Transverse colon (tissue), 4 donors: ENCODE measurements at regions not wholly inside any gene's neighbourhood (a gene's known extent, or its start where the extent isn't known, plus 50 kb on each side); places are given as distances from the start of the nearest gene placed in this dataset.

Experiments
- DNase-seq: peaks from one replicate; pipeline ENCODE4 v3.0.0-alpha.2; 2019
- H3K27ac ChIP-seq, 4 donors: fragments of 200-600 bp; sonication (generic); 2 replicates each; pipeline ENCODE4 v1.5.1; 2016 to 2018; ENCODE audit warnings: inconsistent platforms in 4 of 4
- H3K27me3 ChIP-seq: fragments of 200-600 bp; sonication (generic); 2 replicates; pipeline ENCODE4 v1.5.1; 2017; ENCODE audit warnings: inconsistent platforms
- H3K36me3 ChIP-seq, 4 donors: fragments of 200-600 bp; sonication (generic); 2 replicates each; pipeline ENCODE4 v1.5.1; 2017 to 2019; ENCODE audit warnings: inconsistent platforms in 4 of 4
- H3K4me1 ChIP-seq, 4 donors: fragments of 200-600 bp; sonication (generic); 2 replicates each; pipeline ENCODE4 v1.5.1; 2017 to 2020; ENCODE audit warnings: inconsistent platforms in 4 of 4
- H3K4me3 ChIP-seq, 4 donors: fragments of 200-600 bp; sonication (generic); 1 replicate in 1 of 4; 2 replicates in 3 of 4; pipeline versions ENCODE4 v1.5.1 to v1.6.1; 2017 to 2019; ENCODE audit warnings: inconsistent platforms in 4 of 4
- H3K9me3 ChIP-seq, 2 donors: fragments of 200-600 bp; sonication (generic); 2 replicates each; pipeline ENCODE4 v1.5.1; 2017 to 2019; ENCODE audit warnings: inconsistent platforms in 2 of 2
- CTCF ChIP-seq, 5 experiments: fragments of 200-600 bp in 3 of 5; fragments of 450-650 bp in 2 of 5; sonication (generic) in 3 of 5; IDR thresholded peaks; 1 replicate in 2 of 5; 2 replicates in 3 of 5; pipeline ENCODE4 v1.5.1; 2016 to 2017; ENCODE audit warnings: antibody characterized with exemption in 5 of 5, inconsistent platforms in 3 of 5, mild to moderate bottlenecking in 2 of 5, moderate library complexity in 1 of 5
- EP300 ChIP-seq: sonication (generic); formaldehyde crosslinking; IDR thresholded peaks from one replicate; pipeline ENCODE4 v1.6.1; 2017; ENCODE audit warnings: antibody characterized with exemption, low read depth
- POLR2A ChIP-seq: fragments of 450-650 bp; IDR thresholded peaks from one replicate; pipeline ENCODE4 v1.6.1; 2016; ENCODE audit warnings: antibody characterized with exemption, mild to moderate bottlenecking, moderate library complexity
- POLR2AphosphoS5 ChIP-seq, 3 donors: sonication (generic); formaldehyde crosslinking; IDR thresholded peaks; one replicate each; pipeline ENCODE4 v1.6.1; 2016; ENCODE audit warnings: antibody characterized with exemption in 3 of 3
- WGBS, 2 donors: methylation state at CpG; one replicate each; pipeline ENCODE4 v1.1.5; 2018; ENCODE audit warnings: low coverage in 1 of 2; 5-methylcytosine and 5-hydroxymethylcytosine counted together
- in situ Hi-C, 4 donors: fragments of 200-750 bp; cut with MboI; loops; one replicate each; pipeline versions ENCODE4 v1.15.0 to v1.15.1; 2017; ENCODE audit warnings: low sequenced_read_pairs in 3 of 4, low pct_ligation_motif_present in 1 of 4, low pct_unique_long_range_greater_than_20kb in 1 of 4
- intact Hi-C: fragments of 100-400 bp; cut with DNase I; formaldehyde crosslinking; loops from one replicate; pipeline ENCODE4 v1.15.1; 2023; ENCODE audit warnings: low total_unique reads

- no peaks in the 10 kb centered on the region for H3K9me3 ChIP-seq
- WGBS, 2 donors, result 69 to 84% methylated on average over 5 to 6 of the region's 6 CpGs
- TF ChIP-seq POLR2A (no peak), POLR2AphosphoS5 (IDR thresholded peaks at IDR 0.05) (no peak), EP300 (no peak), CTCF (IDR thresholded peaks at IDR 0.05) (no peak)
- intact Hi-C loops (no loop called here), in situ Hi-C loops (loop anchor here in 1 of 4 donors (25.0 kb wide), 1 partner anchor 338 kb away; no protein-coding TSS in a partner anchor)
- H3K36me3 ChIP-seq, result no peaks in the 10 kb centered on the region
- peak overlapping the region in 2 of 4 donors; percentile 2 to 59 for H3K27ac ChIP-seq
- no peaks in the 10 kb centered on the region for H3K27me3 ChIP-seq
- peaks cover 0 to 3% (median 0%) of the 10 kb centered on the region in 4 donors for H3K4me1 ChIP-seq
- DNase-seq, result no peak
- no peak overlapping the region for H3K4me3 ChIP-seq
Observed at GRCh38 chr4:26073886-26074560, 160.0 kb downstream of the SMIM20 start.

DNA sequence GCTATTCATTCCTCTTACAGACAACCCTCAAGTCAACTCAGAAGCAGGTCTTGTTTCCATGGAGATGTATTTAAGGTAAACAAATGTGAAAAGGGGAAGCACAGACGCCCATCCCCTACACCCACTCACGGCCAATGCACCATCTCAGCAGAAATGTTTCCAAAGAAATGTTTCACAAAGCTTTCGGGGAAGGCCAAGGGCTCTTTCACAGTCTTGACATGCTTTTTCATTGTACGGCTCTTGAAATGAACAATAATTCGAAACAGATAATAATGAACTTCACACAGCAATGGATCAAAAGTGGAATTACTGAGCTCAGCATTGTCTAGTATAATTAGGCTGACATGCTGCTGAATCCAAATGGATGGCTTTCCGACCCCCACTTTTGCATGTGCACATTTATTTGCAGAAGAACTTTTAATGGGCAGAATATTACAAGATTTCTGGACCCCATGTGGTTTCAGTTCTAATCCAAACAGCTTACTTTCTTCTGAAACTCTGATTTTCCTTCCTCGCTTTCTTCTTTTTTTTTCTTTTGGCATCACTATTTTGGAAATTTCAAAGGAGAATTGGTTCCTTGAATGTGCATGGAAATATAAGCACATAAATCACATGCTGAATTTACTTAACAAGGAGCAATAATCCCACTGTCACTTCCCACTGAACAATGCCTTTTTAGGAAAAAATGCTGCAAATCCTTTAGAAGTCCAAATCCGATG, 160.9 kb downstream of the SMIM20 start:
- Histone ChIP-seq H3K27me3 (no peaks in the 10 kb centered on the region), H3K4me3 (no peak overlapping the region), H3K9me3 (no peaks in the 10 kb centered on the region), H3K36me3 (no peaks in the 10 kb centered on the region), H3K27ac (peak overlapping the region in 3 of 4 donors; percentile 32 to 59 (median 56)), H3K4me1 (peaks cover 0 to 3% (median 0%) of the 10 kb centered on the region in 4 donors)
- WGBS, 2 donors, result 59 to 72% methylated on average over 3 to 8 of the region's 8 CpGs
- in situ Hi-C loops (loop anchor here in 3 of 4 donors (5.0 to 25.0 kb wide), 3 partner anchors 237 to 337 kb away; partner anchors contain the start of gene RBPJ (in 1 of the 3)), intact Hi-C loops (no loop called here)
- no peak for TF ChIP-seq CTCF (IDR thresholded peaks at IDR 0.05)
- DNase-seq, result no peak

GRCh38 chr4:26075583-26075982, 161.6 kb downstream of the SMIM20 start:
- H3K4me3 ChIP-seq, result no peak overlapping the region
- H3K36me3 ChIP-seq, result no peaks in the 10 kb centered on the region
- no peak for TF ChIP-seq POLR2AphosphoS5 (IDR thresholded peaks at IDR 0.05)
- TF ChIP-seq POLR2A, result no peak
- no peak for TF ChIP-seq EP300
- TF ChIP-seq CTCF (IDR thresholded peaks at IDR 0.05), result no peak
- peak overlapping the region; percentile 28 to 59 (median 44) for H3K27ac ChIP-seq
- peaks cover 0 to 3% (median 0%) of the 10 kb centered on the region in 4 donors for H3K4me1 ChIP-seq
- intact Hi-C loops (no loop called here), in situ Hi-C loops (loop anchor here in 2 of 4 donors (5.0 to 25.0 kb wide), 3 partner anchors 237 to 337 kb away; partner anchors contain the start of gene RBPJ (in 1 of the 2))
- DNase-seq, result no peak
- WGBS, 2 donors, result 12 to 20% methylated on average over 1 of the region's 1 CpG
- H3K9me3 ChIP-seq, result no peaks in the 10 kb centered on the region
- H3K27me3 ChIP-seq, result no peaks in the 10 kb centered on the region

DNA sequence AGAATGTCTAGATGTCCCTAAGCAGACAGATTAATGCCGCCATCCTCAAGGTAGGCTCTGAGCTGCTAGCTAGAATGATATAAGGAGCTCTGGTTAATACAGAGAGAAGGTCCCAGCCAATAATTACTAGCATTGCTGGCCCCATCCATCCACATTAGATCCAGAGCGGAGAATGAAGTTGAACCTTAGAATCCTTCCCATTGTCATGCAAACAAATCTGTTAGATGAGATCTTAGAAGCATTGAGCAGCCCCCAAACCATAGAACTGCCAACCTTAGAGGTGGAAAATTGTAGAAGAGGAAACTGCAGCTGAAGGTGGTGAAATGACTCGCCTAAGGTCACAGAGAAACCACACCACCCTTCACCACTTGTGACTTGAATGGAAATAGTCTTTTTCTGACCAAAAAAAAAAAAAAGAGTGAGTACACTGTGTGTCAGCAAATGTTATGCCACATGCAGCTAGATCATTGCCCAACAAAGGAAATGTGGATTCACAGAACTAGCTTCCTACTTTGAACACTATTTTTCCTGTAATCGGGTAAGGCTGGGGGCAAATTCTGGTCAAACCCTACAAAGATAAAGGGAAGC, 162.1 kb downstream of the SMIM20 start:
- TF ChIP-seq POLR2A (no peak), POLR2AphosphoS5 (IDR thresholded peaks at IDR 0.05) (peak in 1 of 3 donors; percentile 13), EP300 (no peak), CTCF (IDR thresholded peaks at IDR 0.05) (no peak)
- Histone ChIP-seq H3K4me1 (peaks cover 0 to 3% (median 0%) of the 10 kb centered on the region in 4 donors), H3K27me3 (no peaks in the 10 kb centered on the region), H3K9me3 (no peaks in the 10 kb centered on the region), H3K27ac (peak overlapping the region; percentile 28 to 59 (median 44)), H3K36me3 (no peaks in the 10 kb centered on the region), H3K4me3 (no peak overlapping the region)
- no peak for DNase-seq
- in situ Hi-C loops, result loop anchor here in 2 of 4 donors (5.0 to 25.0 kb wide), 3 partner anchors 236 to 336 kb away; partner anchors contain the start of gene RBPJ (in 1 of the 2)
- WGBS, 2 donors, result 75 to 90% methylated on average over 4 of the region's 4 CpGs
- intact Hi-C loops, result no loop called here
